Ishikawa (cell line): ENCODE measurements at regions not wholly inside any gene's neighbourhood (a gene's known extent, or its start where the extent isn't known, plus 50 kb on each side); places are given as distances from the start of the nearest gene placed in this dataset.

Source experiments
- CEBPB ChIP-seq: IDR thresholded peaks from 2 replicates; pipeline ENCODE4 v1.6.1; 2012
- CREB1 ChIP-seq: IDR thresholded peaks from 2 replicates; pipeline ENCODE4 v1.6.1; 2012; ENCODE audit warnings: low read depth
- EGR1 ChIP-seq: IDR thresholded peaks from 2 replicates; pipeline ENCODE4 v1.6.1; 2012
- EP300 ChIP-seq: IDR thresholded peaks from 2 replicates; pipeline ENCODE4 v1.6.1; 2012; ENCODE audit warnings: borderline replicate concordance
- FOXM1 ChIP-seq: IDR thresholded peaks from 2 replicates; pipeline ENCODE4 v1.6.1; 2012; ENCODE audit warnings: low read depth, borderline replicate concordance
- NFIC ChIP-seq: IDR thresholded peaks from 2 replicates; pipeline ENCODE4 v1.6.1; 2012
- RAD21 ChIP-seq: IDR thresholded peaks from 2 replicates; pipeline ENCODE4 v1.6.1; 2012; ENCODE audit warnings: low read depth
- REST ChIP-seq: IDR thresholded peaks from 2 replicates; pipeline ENCODE4 v1.6.1; 2012; ENCODE audit warnings: low read depth, mild to moderate bottlenecking
- TAF1 ChIP-seq: IDR thresholded peaks from 2 replicates; pipeline ENCODE4 v1.6.1; 2012; ENCODE audit warnings: low read depth, mild to moderate bottlenecking
- TCF12 ChIP-seq: IDR thresholded peaks from 2 replicates; pipeline ENCODE4 v1.6.1; 2012; ENCODE audit warnings: low read depth
- TEAD4 ChIP-seq: IDR thresholded peaks from 2 replicates; pipeline ENCODE4 v1.6.1; 2012
- YY1 ChIP-seq: IDR thresholded peaks from 2 replicates; pipeline ENCODE4 v1.6.1; 2012; ENCODE audit warnings: low read depth
- ZBTB7A ChIP-seq: IDR thresholded peaks from 2 replicates; pipeline ENCODE4 v1.6.1; 2012; ENCODE audit warnings: low read depth
- TF ChIP-seq, protein P1 (sequence below): IDR thresholded peaks from 2 replicates; pipeline ENCODE4 v1.6.1; 2012
- TF ChIP-seq, protein P2 (sequence below): IDR thresholded peaks from 2 replicates; pipeline ENCODE4 v1.6.1; 2012

- no peak for TF ChIP-seq RAD21
- TF ChIP-seq YY1 = no peak
- TF ChIP-seq TAF1 = no peak
- TF ChIP-seq NFIC = no peak
- TF ChIP-seq, protein P1, sequence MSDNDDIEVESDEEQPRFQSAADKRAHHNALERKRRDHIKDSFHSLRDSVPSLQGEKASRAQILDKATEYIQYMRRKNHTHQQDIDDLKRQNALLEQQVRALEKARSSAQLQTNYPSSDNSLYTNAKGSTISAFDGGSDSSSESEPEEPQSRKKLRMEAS = no peak
- TF ChIP-seq EGR1 = no peak
- no peak for TF ChIP-seq TEAD4
- TF ChIP-seq REST = no peak
- no peak for TF ChIP-seq CREB1
- TF ChIP-seq CEBPB = no peak
- TF ChIP-seq, protein P2, sequence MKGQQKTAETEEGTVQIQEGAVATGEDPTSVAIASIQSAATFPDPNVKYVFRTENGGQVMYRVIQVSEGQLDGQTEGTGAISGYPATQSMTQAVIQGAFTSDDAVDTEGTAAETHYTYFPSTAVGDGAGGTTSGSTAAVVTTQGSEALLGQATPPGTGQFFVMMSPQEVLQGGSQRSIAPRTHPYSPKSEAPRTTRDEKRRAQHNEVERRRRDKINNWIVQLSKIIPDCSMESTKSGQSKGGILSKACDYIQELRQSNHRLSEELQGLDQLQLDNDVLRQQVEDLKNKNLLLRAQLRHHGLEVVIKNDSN = no peak
- no peak for TF ChIP-seq ZBTB7A
- no peak for TF ChIP-seq TCF12
- no peak for TF ChIP-seq EP300
- TF ChIP-seq FOXM1 = no peak
Measured at GRCh38 chr4:131974730-131975129, 1174.4 kb upstream of the PCDH10 start.

GRCh38 chr4:131978120-131978519, 1171.0 kb upstream of the PCDH10 start:
- TF ChIP-seq, protein P1 = no peak
- no peak for TF ChIP-seq CREB1
- TF ChIP-seq TAF1 = no peak
- TF ChIP-seq YY1 = no peak
- no peak for TF ChIP-seq FOXM1
- TF ChIP-seq RAD21 = no peak
- no peak for TF ChIP-seq REST
- no peak for TF ChIP-seq EGR1
- TF ChIP-seq TCF12 = no peak
- TF ChIP-seq ZBTB7A = no peak
- TF ChIP-seq CEBPB = no peak
- TF ChIP-seq, protein P2 = no peak
- TF ChIP-seq TEAD4 = no peak
- no peak for TF ChIP-seq EP300
- no peak for TF ChIP-seq NFIC

DNA sequence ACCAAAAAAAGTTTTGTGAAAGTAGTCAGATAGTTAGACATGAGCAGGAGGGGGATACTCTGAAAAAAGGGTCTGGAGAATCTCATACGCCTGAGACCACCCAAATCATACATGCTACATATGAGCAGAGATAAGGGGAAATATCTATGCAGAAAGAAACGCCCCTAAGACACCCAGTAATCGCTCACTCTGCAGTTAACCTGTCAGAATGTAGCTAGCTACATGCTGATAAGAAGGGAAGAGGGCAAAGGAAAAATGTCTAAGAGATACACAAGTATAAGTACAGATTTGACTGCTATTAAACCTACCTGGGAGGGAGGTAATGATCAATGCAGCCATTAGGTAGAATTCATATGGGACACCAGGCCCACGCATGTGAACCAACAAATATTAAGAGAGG, 1159.5 kb upstream of the PCDH10 start:
- TF ChIP-seq TAF1 = no peak
- no peak for TF ChIP-seq FOXM1
- no peak for TF ChIP-seq CREB1
- TF ChIP-seq TCF12 = no peak
- no peak for TF ChIP-seq YY1
- no peak for TF ChIP-seq ZBTB7A
- TF ChIP-seq EGR1 = no peak
- no peak for TF ChIP-seq RAD21
- no peak for TF ChIP-seq NFIC
- TF ChIP-seq REST = no peak
- TF ChIP-seq TEAD4 = no peak
- no peak for TF ChIP-seq CEBPB
- TF ChIP-seq, protein P2 = no peak

GRCh38 chr4:132001542-132001941, 1147.6 kb upstream of the PCDH10 start:
- TF ChIP-seq REST = no peak
- TF ChIP-seq, protein P2 = no peak
- no peak for TF ChIP-seq EGR1
- TF ChIP-seq TCF12 = no peak
- no peak for TF ChIP-seq TEAD4
- no peak for TF ChIP-seq NFIC
